Endothelial cell (in vitro differentiated cells): ENCODE measurements at regions not wholly inside any gene's neighbourhood (a gene's known extent, or its start where the extent isn't known, plus 50 kb on each side); places are given as distances from the start of the nearest gene placed in this dataset.

Source experiments
- DNase-seq: peaks from one replicate; pipeline ENCODE4 v3.0.0; 2021; ENCODE audit warnings: low spot score
- H3K27ac Mint-ChIP-seq: one replicate; pipeline ENCODE4 v1.8.0; 2021; ENCODE audit warnings: mixed read lengths, inconsistent platforms; ENCODE audit not compliant: unreplicated experiment
- H3K27me3 Mint-ChIP-seq: one replicate; pipeline ENCODE4 v1.8.0; 2021; ENCODE audit warnings: mild to moderate bottlenecking, moderate library complexity, mixed read lengths, inconsistent platforms; ENCODE audit not compliant: unreplicated experiment
- H3K36me3 Mint-ChIP-seq: one replicate; pipeline ENCODE4 v1.8.0; 2021; ENCODE audit warnings: mild to moderate bottlenecking, low read depth, mixed read lengths, inconsistent platforms; ENCODE audit not compliant: unreplicated experiment
- H3K4me1 Mint-ChIP-seq: one replicate; pipeline ENCODE4 v1.8.0; 2021; ENCODE audit warnings: mild to moderate bottlenecking, mixed read lengths, inconsistent platforms; ENCODE audit not compliant: unreplicated experiment
- H3K4me3 Mint-ChIP-seq: one replicate; pipeline ENCODE4 v1.8.0; 2021; ENCODE audit warnings: mild to moderate bottlenecking, mixed read lengths, inconsistent platforms; ENCODE audit not compliant: unreplicated experiment
- H3K9me3 Mint-ChIP-seq: one replicate; pipeline ENCODE4 v1.8.0; 2021; ENCODE audit warnings: mixed read lengths, inconsistent platforms; ENCODE audit not compliant: unreplicated experiment
- TF ChIP-seq, protein P1 (sequence below): fragments of 200-600 bp; sonication (generic); IDR thresholded peaks from one replicate; pipeline ENCODE4 v1.5.0; 2021; ENCODE audit warnings: antibody characterized with exemption; ENCODE audit not compliant: unreplicated experiment

DNA sequence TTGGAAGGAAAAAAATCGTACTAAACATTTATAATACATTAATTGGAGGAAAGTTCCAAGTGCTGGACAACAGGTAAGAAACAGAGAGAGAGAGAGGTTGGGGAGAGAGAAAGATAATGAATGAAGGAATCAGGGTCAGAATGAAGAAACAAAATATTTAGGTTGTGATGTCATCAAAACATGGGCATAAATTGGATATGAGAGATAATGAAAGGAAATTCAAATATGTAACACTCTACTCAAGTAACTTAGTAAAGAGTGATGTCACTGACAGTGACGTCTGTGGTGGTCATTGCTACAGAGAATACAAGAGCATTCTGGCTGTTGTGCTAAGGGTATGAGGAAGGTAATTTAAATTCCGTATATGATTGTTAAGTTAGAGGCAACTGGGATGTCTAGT lies 543.4 kb upstream of the COX7C start:
- TF ChIP-seq, protein P1, sequence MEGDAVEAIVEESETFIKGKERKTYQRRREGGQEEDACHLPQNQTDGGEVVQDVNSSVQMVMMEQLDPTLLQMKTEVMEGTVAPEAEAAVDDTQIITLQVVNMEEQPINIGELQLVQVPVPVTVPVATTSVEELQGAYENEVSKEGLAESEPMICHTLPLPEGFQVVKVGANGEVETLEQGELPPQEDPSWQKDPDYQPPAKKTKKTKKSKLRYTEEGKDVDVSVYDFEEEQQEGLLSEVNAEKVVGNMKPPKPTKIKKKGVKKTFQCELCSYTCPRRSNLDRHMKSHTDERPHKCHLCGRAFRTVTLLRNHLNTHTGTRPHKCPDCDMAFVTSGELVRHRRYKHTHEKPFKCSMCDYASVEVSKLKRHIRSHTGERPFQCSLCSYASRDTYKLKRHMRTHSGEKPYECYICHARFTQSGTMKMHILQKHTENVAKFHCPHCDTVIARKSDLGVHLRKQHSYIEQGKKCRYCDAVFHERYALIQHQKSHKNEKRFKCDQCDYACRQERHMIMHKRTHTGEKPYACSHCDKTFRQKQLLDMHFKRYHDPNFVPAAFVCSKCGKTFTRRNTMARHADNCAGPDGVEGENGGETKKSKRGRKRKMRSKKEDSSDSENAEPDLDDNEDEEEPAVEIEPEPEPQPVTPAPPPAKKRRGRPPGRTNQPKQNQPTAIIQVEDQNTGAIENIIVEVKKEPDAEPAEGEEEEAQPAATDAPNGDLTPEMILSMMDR, result no peak
- Mint-ChIP-seq H3K4me1 (no peaks in the 10 kb centered on the region), H3K27ac (no peak overlapping the region), H3K36me3 (no peaks in the 10 kb centered on the region), H3K9me3 (no peaks in the 10 kb centered on the region), H3K4me3 (no peak overlapping the region), H3K27me3 (no peaks in the 10 kb centered on the region)
- DNase-seq, result no peak

GRCh38 chr5:86075139-86075538 lies 542.6 kb upstream of the COX7C start:
- Mint-ChIP-seq H3K9me3 (no peaks in the 10 kb centered on the region), H3K36me3 (no peaks in the 10 kb centered on the region), H3K27me3 (no peaks in the 10 kb centered on the region), H3K4me1 (no peaks in the 10 kb centered on the region), H3K27ac (no peak overlapping the region), H3K4me3 (no peak overlapping the region)
- no peak for DNase-seq
- TF ChIP-seq, protein P1, result no peak

GRCh38 chr5:86095092-86095491 lies 522.6 kb upstream of the COX7C start:
- TF ChIP-seq, protein P1, result no peak
- Mint-ChIP-seq H3K9me3 (no peaks in the 10 kb centered on the region), H3K27me3 (no peaks in the 10 kb centered on the region), H3K4me1 (no peaks in the 10 kb centered on the region), H3K4me3 (no peak overlapping the region), H3K27ac (no peak overlapping the region), H3K36me3 (no peaks in the 10 kb centered on the region)
- no peak for DNase-seq

DNA sequence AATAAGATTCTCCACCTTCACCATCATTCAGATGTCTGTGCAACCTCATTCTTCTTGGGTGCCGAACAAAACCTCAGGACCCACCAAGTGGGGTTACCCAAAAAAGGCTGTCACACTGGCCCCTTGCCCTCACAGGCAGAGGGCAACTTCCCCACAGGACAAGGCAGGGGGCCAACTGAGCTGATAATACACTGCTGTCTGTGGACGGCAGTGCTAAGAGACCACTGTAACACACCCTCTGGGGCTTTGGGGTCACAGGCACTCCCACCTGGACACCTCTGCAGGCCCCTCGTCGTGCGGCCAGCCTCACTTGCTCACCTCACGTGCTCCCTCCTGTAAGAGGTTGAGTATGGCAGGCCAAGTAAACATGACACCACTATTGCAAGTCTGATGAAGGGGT lies 515.8 kb upstream of the COX7C start:
- H3K4me3 Mint-ChIP-seq, result no peak overlapping the region
- no peaks in the 10 kb centered on the region for H3K36me3 Mint-ChIP-seq
- H3K27me3 Mint-ChIP-seq, result no peaks in the 10 kb centered on the region
- DNase-seq, result no peak
- H3K27ac Mint-ChIP-seq, result no peak overlapping the region
- no peaks in the 10 kb centered on the region for H3K4me1 Mint-ChIP-seq
- TF ChIP-seq, protein P1, result no peak
- H3K9me3 Mint-ChIP-seq, result no peaks in the 10 kb centered on the region

- H3K9me3 Mint-ChIP-seq, result no peaks in the 10 kb centered on the region
- DNase-seq, result no peak
- H3K4me1 Mint-ChIP-seq, result no peaks in the 10 kb centered on the region
- TF ChIP-seq, protein P1, result no peak
- H3K27ac Mint-ChIP-seq, result no peak overlapping the region
- no peaks in the 10 kb centered on the region for H3K27me3 Mint-ChIP-seq
- no peaks in the 10 kb centered on the region for H3K36me3 Mint-ChIP-seq
- H3K4me3 Mint-ChIP-seq, result no peak overlapping the region
These were observed 508.9 kb upstream of the COX7C start for GRCh38 chr5:86108825-86109224.
